ENCODE measurements at regions not wholly inside any gene's neighbourhood (a gene's known extent, or its start where the extent isn't known, plus 50 kb on each side); places are given as distances from the start of the nearest gene placed in this dataset.
"Not testable (repeated sequence)": the region's sequence is repeated elsewhere in the genome, so short reads cannot be mapped to it uniquely, and the experiment has no call there.

- no peak for DNase-seq
Observed at GRCh38 chr1:104172243-104172681, 422.6 kb downstream of the AMY1C start.

- no peak for DNase-seq
Observed at GRCh38 chr1:104182251-104182650, 432.6 kb downstream of the AMY1C start.

- no peak for DNase-seq
Observed at GRCh38 chr1:104189207-104189606, 439.5 kb downstream of the AMY1C start.

GRCh38 chr1:104190821-104191220 is 441.1 kb downstream of the AMY1C start:
- no peak for DNase-seq

GRCh38 chr1:104195395-104195794 is 445.7 kb downstream of the AMY1C start:
- no peak for DNase-seq

GRCh38 chr1:104196136-104196535 is 446.4 kb downstream of the AMY1C start:
- DNase-seq: no peak

GRCh38 chr1:104197516-104197915 is 447.8 kb downstream of the AMY1C start:
- DNase-seq: no peak

GRCh38 chr1:104212239-104212638 is 462.5 kb downstream of the AMY1C start:
- no peak for DNase-seq

- not testable (repeated sequence) for DNase-seq
Observed at GRCh38 chr1:104217395-104217986, 467.8 kb downstream of the AMY1C start.

- DNase-seq: no peak
Observed at GRCh38 chr1:104229860-104230259, 480.2 kb downstream of the AMY1C start.

- no peak for DNase-seq
Observed at GRCh38 chr1:104231676-104232075, 482.0 kb downstream of the AMY1C start.

GRCh38 chr1:104235141-104235540 is 485.4 kb downstream of the AMY1C start:
- DNase-seq: no peak

GRCh38 chr1:104238991-104239390 is 489.3 kb downstream of the AMY1C start:
- no peak for DNase-seq

- DNase-seq: no peak
Observed at GRCh38 chr1:104248385-104248784, 498.7 kb downstream of the AMY1C start.

- no peak for DNase-seq
Observed at GRCh38 chr1:104259481-104259880, 509.8 kb downstream of the AMY1C start.

- not testable (repeated sequence) for DNase-seq
Observed at GRCh38 chr1:104263110-104263509, 513.4 kb downstream of the AMY1C start.

- DNase-seq: no peak
Observed at GRCh38 chr1:104264521-104264920, 514.8 kb downstream of the AMY1C start.

GRCh38 chr1:104265163-104265562 is 515.5 kb downstream of the AMY1C start:
- no peak for DNase-seq

GRCh38 chr1:104266612-104267011 is 516.9 kb downstream of the AMY1C start:
- no peak for DNase-seq

- not testable (repeated sequence) for DNase-seq
Observed at GRCh38 chr1:104288322-104288721, 538.6 kb downstream of the AMY1C start.

GRCh38 chr1:104291156-104291555 is 541.5 kb downstream of the AMY1C start:
- no peak for DNase-seq

GRCh38 chr1:104294259-104294658 is 544.6 kb downstream of the AMY1C start:
- DNase-seq: no peak

- DNase-seq: no peak
Observed at GRCh38 chr1:104295511-104295910, 545.8 kb downstream of the AMY1C start.

GRCh38 chr1:104309673-104310072 is 560.0 kb downstream of the AMY1C start:
- no peak for DNase-seq

GRCh38 chr1:104315823-104316222 is 566.1 kb downstream of the AMY1C start:
- DNase-seq: no peak
